Erythroblast (primary cell): ENCODE measurements at regions not wholly inside any gene's neighbourhood (a gene's known extent, or its start where the extent isn't known, plus 50 kb on each side); places are given as distances from the start of the nearest gene placed in this dataset.

Experiments used
- GATA1 ChIP-seq: IDR thresholded peaks from 2 replicates; pipeline ENCODE4 v1.6.1; 2011; ENCODE audit warnings: low read depth, mild to moderate bottlenecking, control low read depth, low read length, moderate library complexity
- POLR2A ChIP-seq: IDR thresholded peaks from 2 replicates; pipeline ENCODE4 v1.6.1; 2011; ENCODE audit warnings: mild to moderate bottlenecking, low read length

DNA sequence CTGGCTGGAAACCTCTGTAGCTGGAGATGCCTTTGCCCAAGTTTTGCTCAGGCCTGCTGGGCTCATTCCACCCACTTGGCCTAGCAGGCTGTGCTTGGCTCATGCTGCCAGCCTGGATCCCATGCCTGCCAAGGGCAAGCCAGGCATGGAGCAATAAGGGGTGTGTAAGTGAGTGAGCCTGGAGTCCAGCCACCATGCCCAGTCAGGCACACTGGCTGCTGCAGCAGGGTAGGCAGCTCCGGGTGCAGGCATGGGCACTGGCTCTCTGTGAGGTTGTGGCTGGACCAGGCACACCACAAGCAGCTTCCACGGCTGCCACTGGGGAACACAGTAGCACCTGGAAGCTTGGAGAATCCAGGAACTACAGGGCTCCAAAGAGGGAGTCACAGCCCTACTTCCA, 147.7 kb upstream of the HS6ST1 start:
- TF ChIP-seq POLR2A (no peak), GATA1 (no peak)
